Panc1 (cell line): ENCODE measurements at regions not wholly inside any gene's neighbourhood (a gene's known extent, or its start where the extent isn't known, plus 50 kb on each side); places are given as distances from the start of the nearest gene placed in this dataset.

Experiments used
- ATAC-seq: fragments of 200-7000 bp; cut with Tn5 transposase; 2 replicates; pipeline ENCODE4 v1.9.1; 2020; ENCODE audit warnings: mild to moderate bottlenecking, moderate library complexity
- BruUV-seq: library from RNA; stranded (reverse); fragments of 400-500 nt; replicated peaks from 2 replicates; lab custom pipeline; 2021; lab: Mats Ljungman, UMichigan
- CTCF ChIA-PET: fragments of 300-600 bp; sonication (Branson Sonifier 250); formaldehyde crosslinking; loops from one replicate; lab custom pipeline; 2022; ENCODE audit warnings: antibody characterized with exemption; lab: Charles Lee
- POLR2A ChIA-PET: fragments of 300-600 bp; sonication (Branson Sonifier 250); formaldehyde crosslinking; loops from one replicate; lab custom pipeline; 2022; ENCODE audit warnings: antibody characterized with exemption; lab: Charles Lee
- DNase-seq: peaks from one replicate; pipeline ENCODE4 v3.0.0-alpha.2; 2010; ENCODE audit warnings: low read depth, low spot score
- H3K27ac ChIP-seq: 2 replicates; pipeline ENCODE4 v1.5.1; 2011; ENCODE audit warnings: mild to moderate bottlenecking, low read length, inconsistent platforms
- H3K27me3 ChIP-seq: fragments of 200-500 bp; sonication (Bioruptor generic); 2 replicates; pipeline ENCODE4 v1.6.0; 2014; ENCODE audit warnings: low read length, inconsistent platforms; ENCODE audit not compliant: control insufficient read depth, insufficient read depth
- H3K36me3 ChIP-seq: fragments of 200-500 bp; sonication (Bioruptor generic); 2 replicates; pipeline ENCODE4 v1.5.1; 2014; ENCODE audit warnings: inconsistent platforms, mild to moderate bottlenecking, low read length, moderate library complexity; ENCODE audit not compliant: control insufficient read depth, insufficient read depth
- H3K4me1 ChIP-seq: 2 replicates; pipeline ENCODE4 v1.5.1; 2011; ENCODE audit warnings: inconsistent platforms, mild to moderate bottlenecking, low read length, moderate library complexity; ENCODE audit not compliant: control insufficient read depth, insufficient read depth
- H3K4me3 ChIP-seq, 2 experiments: 2 replicates each; pipeline ENCODE4 v1.5.1; 2011 to 2012; ENCODE audit warnings: low read depth in 2 of 2, low read length in 2 of 2, mild to moderate bottlenecking in 2 of 2, inconsistent platforms in 1 of 2, moderate library complexity in 1 of 2
- H3K9me3 ChIP-seq: fragments of 200-500 bp; sonication (Bioruptor generic); 2 replicates; pipeline ENCODE4 v1.5.1; 2014; ENCODE audit warnings: low read depth, mild to moderate bottlenecking, inconsistent platforms, low read length, moderate library complexity; ENCODE audit not compliant: control insufficient read depth, insufficient read depth
- CTCF ChIP-seq: fragments of 450-650 bp; IDR thresholded peaks from 2 replicates; pipeline ENCODE4 v1.5.1; 2017; ENCODE audit warnings: mild to moderate bottlenecking
- POLR2AphosphoS5 ChIP-seq: IDR thresholded peaks from 2 replicates; pipeline ENCODE4 v1.6.1; 2012; ENCODE audit warnings: mild to moderate bottlenecking, low read depth, low read length, moderate library complexity
- SIN3A ChIP-seq: IDR thresholded peaks from 2 replicates; pipeline ENCODE4 v1.6.1; 2012; ENCODE audit warnings: low read depth, mild to moderate bottlenecking, low read length, moderate library complexity, borderline replicate concordance; ENCODE audit not compliant: insufficient read depth
- TCF7L2 ChIP-seq: IDR thresholded peaks from 2 replicates; pipeline ENCODE4 v1.6.1; 2011; ENCODE audit warnings: mild to moderate bottlenecking, low read depth, low read length, inconsistent platforms
- in situ Hi-C: cut with HindIII; loops from 2 replicates; pipeline ENCODE4 v1.10.0; 2016; ENCODE audit warnings: low sequenced_read_pairs, low pct_unique_long_range_greater_than_20kb
- intact Hi-C: fragments of 100-400 bp; cut with micrococcal nuclease; formaldehyde crosslinking; loops from one replicate; pipeline ENCODE4 v1.10.0; 2022; ENCODE audit not compliant: unreplicated experiment
- TF ChIP-seq, protein P1 (sequence below), 2 experiments: IDR thresholded peaks; 2 replicates each; pipeline ENCODE4 v1.6.1; 2011 to 2012; ENCODE audit warnings: low read depth in 2 of 2, control low read depth in 1 of 2, low read length in 1 of 2, mild to moderate bottlenecking in 1 of 2, moderate library complexity in 1 of 2; ENCODE audit not compliant: insufficient read depth in 1 of 2

DNA sequence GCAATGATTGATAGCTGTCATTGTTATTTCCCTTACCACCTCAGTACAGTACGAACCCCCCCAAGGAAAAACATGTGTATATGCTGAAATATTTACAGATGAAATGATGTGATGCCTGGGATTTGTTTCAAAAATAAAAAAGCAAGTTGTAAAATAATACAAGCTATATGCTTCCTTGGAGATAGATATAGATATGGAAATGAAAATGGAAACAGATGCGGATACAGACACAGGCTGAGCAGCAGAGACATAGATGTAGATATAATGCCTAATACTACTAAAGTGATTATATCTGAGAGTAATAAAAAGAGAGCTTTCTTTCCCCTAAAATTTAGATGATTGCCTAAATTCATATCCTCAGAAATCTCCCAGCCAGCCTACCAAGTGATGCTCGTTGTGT is 127.5 kb upstream of the TNPO1 start:
- CTCF ChIA-PET = no interaction called here
- intact Hi-C loops = no loop called here
- DNase-seq = no peak
- BruUV-seq = no TSS peak
- peaks cover 9% of the 10 kb centered on the region; the same call in 1 of the 2 replicates for H3K27me3 ChIP-seq
- no peak for ATAC-seq
- no peak overlapping the region for H3K27ac ChIP-seq
- in situ Hi-C loops = no loop called here
- no peak overlapping the region for H3K4me3 ChIP-seq
- no peaks in the 10 kb centered on the region for H3K4me1 ChIP-seq
- no peaks in the 10 kb centered on the region for H3K36me3 ChIP-seq
- POLR2A ChIA-PET = interaction anchor here (0.6 kb wide), 1 partner anchor 15 kb away, joined by 9 read pairs; no protein-coding TSS in a partner anchor
- TF ChIP-seq CTCF (no peak), POLR2AphosphoS5 (no peak)
- TF ChIP-seq, protein P1, sequence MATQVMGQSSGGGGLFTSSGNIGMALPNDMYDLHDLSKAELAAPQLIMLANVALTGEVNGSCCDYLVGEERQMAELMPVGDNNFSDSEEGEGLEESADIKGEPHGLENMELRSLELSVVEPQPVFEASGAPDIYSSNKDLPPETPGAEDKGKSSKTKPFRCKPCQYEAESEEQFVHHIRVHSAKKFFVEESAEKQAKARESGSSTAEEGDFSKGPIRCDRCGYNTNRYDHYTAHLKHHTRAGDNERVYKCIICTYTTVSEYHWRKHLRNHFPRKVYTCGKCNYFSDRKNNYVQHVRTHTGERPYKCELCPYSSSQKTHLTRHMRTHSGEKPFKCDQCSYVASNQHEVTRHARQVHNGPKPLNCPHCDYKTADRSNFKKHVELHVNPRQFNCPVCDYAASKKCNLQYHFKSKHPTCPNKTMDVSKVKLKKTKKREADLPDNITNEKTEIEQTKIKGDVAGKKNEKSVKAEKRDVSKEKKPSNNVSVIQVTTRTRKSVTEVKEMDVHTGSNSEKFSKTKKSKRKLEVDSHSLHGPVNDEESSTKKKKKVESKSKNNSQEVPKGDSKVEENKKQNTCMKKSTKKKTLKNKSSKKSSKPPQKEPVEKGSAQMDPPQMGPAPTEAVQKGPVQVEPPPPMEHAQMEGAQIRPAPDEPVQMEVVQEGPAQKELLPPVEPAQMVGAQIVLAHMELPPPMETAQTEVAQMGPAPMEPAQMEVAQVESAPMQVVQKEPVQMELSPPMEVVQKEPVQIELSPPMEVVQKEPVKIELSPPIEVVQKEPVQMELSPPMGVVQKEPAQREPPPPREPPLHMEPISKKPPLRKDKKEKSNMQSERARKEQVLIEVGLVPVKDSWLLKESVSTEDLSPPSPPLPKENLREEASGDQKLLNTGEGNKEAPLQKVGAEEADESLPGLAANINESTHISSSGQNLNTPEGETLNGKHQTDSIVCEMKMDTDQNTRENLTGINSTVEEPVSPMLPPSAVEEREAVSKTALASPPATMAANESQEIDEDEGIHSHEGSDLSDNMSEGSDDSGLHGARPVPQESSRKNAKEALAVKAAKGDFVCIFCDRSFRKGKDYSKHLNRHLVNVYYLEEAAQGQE (IDR thresholded peaks at IDR 0.05; ENCODE audit: insufficient read depth in 1 of 2, low read depth in 2 of 2, low read length in 1 of 2) = no peak
- H3K9me3 ChIP-seq = no peaks in the 10 kb centered on the region

- no peaks in the 10 kb centered on the region for H3K36me3 ChIP-seq
- no peak overlapping the region for H3K27ac ChIP-seq
- ATAC-seq = no peak
- CTCF ChIA-PET = no interaction called here
- POLR2A ChIA-PET = no interaction called here
- no TSS peak for BruUV-seq
- no peaks in the 10 kb centered on the region for H3K4me1 ChIP-seq
- intact Hi-C loops (no loop called here), in situ Hi-C loops (no loop called here)
- no peak overlapping the region for H3K4me3 ChIP-seq
- TF ChIP-seq POLR2AphosphoS5 (no peak), TCF7L2 (no peak), SIN3A (no peak), CTCF (no peak)
- TF ChIP-seq, protein P1 (IDR thresholded peaks at IDR 0.05; ENCODE audit: insufficient read depth in 1 of 2, low read depth in 2 of 2, low read length in 1 of 2) = no peak
- H3K9me3 ChIP-seq = no peaks in the 10 kb centered on the region
- H3K27me3 ChIP-seq = peaks cover 5% of the 10 kb centered on the region; the same call in 1 of the 2 replicates
- DNase-seq = no peak
Observed at GRCh38 chr5:72687288-72687687, 129.2 kb upstream of the TNPO1 start.
